ENCODE measurements at regions not wholly inside any gene's neighbourhood (a gene's known extent, or its start where the extent isn't known, plus 50 kb on each side); places are given as distances from the start of the nearest gene placed in this dataset.
"Not testable (repeated sequence)": the region's sequence is repeated elsewhere in the genome, so short reads cannot be mapped to it uniquely, and the experiment has no call there.

- no peak for TF ChIP-seq CTCF (conservative IDR thresholded peaks at IDR 0.05)
- no peak overlapping the region for H3K27ac ChIP-seq
These were observed 1742.5 kb upstream of the ADGRL3 start for GRCh38 chr4:59457576-59457975.

DNA sequence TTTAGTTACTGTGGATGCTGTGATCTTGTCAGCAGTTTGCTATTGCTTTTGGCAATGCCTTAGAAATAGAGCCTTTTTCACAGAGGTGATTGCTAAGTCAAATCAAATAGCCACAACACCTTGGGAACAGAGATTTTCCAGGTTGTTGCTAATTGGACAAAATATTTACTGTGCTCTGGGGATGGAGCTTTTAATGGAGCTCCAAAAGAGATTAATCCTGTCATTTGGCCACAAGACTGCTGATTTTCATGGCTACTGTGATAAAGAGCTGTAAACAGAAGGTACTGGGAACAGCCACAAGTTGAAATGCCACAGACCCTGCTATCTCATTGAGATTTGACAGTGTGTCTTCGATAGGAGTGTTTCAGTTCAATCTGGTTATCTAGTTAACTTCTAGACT is 1715.2 kb upstream of the ADGRL3 start:
- TF ChIP-seq CTCF (conservative IDR thresholded peaks at IDR 0.05) = no peak
- H3K27ac ChIP-seq = no peak overlapping the region

DNA sequence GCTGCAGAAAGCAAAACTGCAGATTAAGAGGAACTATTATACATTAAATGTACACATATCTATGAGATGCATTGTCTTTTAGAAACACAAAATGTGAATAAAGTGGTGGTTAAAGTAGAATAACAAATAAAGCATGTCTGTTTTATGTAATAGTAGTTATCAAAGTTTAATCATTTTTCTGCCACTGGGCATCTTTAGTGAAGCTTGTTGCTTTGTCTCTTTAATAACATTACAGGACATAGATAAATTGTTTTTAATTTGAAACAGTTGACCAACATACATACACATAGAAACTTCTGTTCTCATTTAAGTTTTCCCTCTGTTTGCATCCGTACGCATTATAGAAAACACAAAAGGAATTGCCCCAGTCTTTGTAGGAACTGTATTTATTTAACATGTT is 1700.0 kb upstream of the ADGRL3 start:
- TF ChIP-seq CTCF (conservative IDR thresholded peaks at IDR 0.05) = no peak
- no peak overlapping the region for H3K27ac ChIP-seq

DNA sequence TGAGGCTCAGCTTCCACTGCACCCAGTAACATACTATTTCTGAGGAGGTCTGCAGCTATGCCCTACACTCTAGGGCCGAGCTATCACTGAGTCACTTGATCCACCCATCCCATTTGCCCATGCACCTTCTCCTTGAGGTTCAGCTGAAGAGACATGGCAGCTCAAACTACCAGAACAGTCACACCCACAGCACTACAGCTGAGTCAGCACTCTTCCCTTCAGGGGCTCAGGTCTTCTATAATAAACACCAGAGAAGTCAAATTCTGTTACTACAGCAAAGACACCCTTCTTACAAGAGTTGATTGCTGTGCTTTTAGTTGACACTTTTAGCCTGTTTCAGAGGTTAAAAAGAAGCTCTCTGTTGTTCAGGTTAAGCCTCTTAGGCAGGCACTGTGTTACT is 1696.4 kb upstream of the ADGRL3 start:
- no peak overlapping the region for H3K27ac ChIP-seq
- TF ChIP-seq CTCF (conservative IDR thresholded peaks at IDR 0.05) = no peak

DNA sequence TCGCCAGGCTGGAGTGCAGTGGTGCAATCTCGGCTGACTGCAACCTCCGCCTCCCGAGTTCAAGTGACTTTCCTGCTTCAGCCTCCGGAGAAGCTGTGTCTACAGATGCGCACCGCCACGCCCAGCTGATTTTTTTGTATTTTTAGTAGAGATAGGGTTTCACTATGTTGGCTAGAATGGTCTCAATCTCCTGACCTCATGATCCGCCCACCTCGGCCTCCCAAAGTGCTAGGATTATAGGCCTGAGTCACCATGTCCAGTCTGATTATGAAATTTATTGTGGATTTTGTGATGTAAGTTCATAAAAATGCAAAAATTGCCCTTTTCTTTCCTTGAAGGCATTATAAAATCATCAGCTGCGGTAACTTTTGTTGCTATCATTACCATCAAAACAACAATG is 1688.3 kb upstream of the ADGRL3 start:
- not testable (repeated sequence) for H3K27ac ChIP-seq

- TF ChIP-seq CTCF (conservative IDR thresholded peaks at IDR 0.05) = no peak
- H3K27ac ChIP-seq = no peak overlapping the region
These were observed 1683.1 kb upstream of the ADGRL3 start for GRCh38 chr4:59517007-59517406.

DNA sequence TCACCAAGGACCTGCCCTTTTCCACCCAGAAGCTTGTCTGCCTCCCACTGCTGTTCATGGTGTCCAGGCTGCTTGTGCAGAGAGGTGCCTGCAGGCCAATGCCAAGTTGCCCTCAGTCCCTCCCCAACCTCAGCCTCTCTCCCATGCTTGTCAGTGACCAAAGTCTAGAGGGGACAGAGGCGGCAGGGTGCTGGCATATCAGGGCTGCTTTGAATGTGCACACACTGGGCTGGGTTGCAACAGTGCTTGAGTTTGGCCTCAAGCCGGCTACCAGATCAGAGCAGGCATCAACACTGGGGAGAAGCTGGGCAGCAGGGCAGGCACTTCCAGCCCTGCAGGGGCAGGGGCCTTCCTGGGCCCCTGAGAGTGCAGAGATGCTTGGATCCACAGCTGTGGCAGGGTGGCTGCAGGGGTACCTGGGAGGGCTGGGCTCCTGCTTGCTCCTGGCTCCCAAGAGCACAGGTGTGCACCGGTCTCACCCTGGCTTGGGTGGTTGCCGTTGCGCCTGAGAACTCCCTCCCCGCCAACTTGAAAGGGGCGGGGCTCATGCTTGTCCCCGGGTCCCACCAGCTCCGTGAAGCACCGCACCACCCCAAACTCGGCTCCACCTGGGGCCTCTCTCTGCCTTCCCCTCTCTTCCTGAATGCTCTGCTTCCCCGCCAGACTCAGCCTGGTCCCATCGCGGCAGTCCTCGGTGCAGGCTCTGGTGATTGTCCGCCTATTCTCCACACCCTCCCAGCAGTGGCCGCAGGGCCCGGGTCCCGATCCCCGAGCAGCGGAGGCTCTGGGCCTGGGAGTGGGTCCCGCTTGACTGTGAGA is 1681.9 kb upstream of the ADGRL3 start:
- no peak overlapping the region for H3K27ac ChIP-seq
- TF ChIP-seq CTCF (conservative IDR thresholded peaks at IDR 0.05) = no peak

DNA sequence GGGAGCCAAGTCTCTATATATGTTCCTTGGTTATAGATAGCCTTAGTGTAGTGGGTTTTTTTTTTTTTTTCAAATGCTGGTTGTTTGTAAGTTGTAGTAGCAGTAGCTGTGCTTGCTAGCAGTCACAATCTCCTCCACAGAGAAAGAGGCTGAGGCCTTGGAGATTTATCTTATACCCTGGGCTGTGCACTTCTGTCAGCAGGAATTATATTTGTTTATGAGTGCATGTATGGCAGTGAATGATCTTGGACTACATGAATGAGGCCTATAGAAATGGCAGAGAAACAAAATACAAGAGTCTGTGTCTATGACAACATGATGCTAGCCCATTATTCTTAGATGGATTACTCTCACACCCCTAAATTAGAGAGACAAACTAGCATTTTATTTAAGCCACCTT is 1674.2 kb upstream of the ADGRL3 start:
- no peak overlapping the region for H3K27ac ChIP-seq
- TF ChIP-seq CTCF (conservative IDR thresholded peaks at IDR 0.05) = no peak
